ENCODE measurements at regions not wholly inside any gene's neighbourhood (a gene's known extent, or its start where the extent isn't known, plus 50 kb on each side); places are given as distances from the start of the nearest gene placed in this dataset.
"Not testable (repeated sequence)": the region's sequence is repeated elsewhere in the genome, so short reads cannot be mapped to it uniquely, and the experiment has no call there.

DNA sequence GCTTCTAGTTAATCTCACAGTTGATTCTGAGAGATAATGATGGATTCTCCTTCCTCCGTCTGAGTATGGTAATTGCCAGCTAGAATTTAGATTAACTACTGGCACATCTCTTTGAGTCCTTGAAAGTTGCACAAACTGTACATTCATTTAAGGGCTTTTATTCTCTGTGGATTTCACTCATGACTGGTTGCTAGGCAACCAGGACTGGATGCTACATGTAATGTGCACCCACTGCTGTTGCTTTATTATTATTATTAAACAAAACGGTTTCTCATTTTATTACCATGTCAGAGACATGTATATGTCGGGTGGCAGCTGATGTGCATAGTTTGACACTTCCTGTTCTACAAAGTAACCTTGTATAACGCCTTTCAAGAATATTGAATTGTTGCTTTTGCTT lies 1882.8 kb downstream of the KHDRBS2 start:
- not testable (repeated sequence) for TF ChIP-seq CTCF, POLR2A (IDR thresholded peaks at IDR 0.05)
